HG03575 (cell line): ENCODE measurements at regions not wholly inside any gene's neighbourhood (a gene's known extent, or its start where the extent isn't known, plus 50 kb on each side); places are given as distances from the start of the nearest gene placed in this dataset.
A peak's percentile ranks its signal among the peaks of the same experiment; 100 is the strongest.

Experiments used
- ATAC-seq: cut with Tn5 transposase; IDR thresholded peaks from one replicate; pipeline ENCODE4 v1.9.1; 2021; ENCODE audit not compliant: unreplicated experiment, insufficient number of reproducible peaks, low FRiP score; ENCODE audit errors: extremely low read depth

DNA sequence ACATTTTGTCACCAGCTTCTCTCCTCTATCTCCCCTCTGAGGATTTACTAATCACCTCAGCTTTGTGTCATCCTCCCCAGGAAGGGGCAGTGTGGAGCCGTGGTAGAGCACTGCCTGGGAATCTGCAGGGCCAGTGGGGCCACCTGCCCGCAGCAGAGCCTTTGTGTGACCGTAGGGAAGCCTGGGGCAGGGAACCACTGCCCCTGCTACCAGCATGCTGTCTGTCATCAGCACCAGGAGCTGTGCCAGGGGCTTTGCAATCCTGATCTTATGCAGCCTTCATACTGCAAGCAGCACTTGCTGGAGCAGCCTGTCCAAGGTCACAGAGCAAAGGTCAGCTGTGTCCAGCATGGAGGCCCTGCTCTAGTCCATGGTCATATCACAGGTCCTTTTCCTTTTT, 170.2 kb upstream of the IL12A start:
- no peak for ATAC-seq

- ATAC-seq, result no peak
Measured at GRCh38 chr3:159818997-159819500, 169.6 kb upstream of the IL12A start.

- ATAC-seq, result no peak
Measured at GRCh38 chr3:159819676-159820075, 169.0 kb upstream of the IL12A start.

- no peak for ATAC-seq
Measured at GRCh38 chr3:159821110-159821509, 167.5 kb upstream of the IL12A start.

- no peak for ATAC-seq
Measured at GRCh38 chr3:159821736-159822135, 166.9 kb upstream of the IL12A start.

DNA sequence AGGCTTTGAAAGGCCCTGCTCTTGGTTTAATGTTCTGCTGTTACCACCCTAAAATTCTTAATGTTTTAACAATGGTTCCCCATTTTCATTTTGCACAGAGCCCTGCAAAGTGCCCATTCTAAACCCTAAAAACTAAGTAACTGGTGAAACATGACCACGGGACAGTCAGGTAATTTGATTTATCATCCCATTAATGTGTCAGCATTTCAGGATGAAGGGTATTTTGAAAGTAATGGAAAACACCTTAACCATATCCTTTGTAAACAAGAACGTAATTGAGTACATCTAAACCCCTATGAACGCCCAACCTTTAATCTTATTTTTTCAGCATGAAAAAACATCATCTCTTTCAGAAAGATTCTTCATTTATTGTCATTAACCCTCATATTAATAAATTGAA, 164.9 kb upstream of the IL12A start:
- ATAC-seq, result no peak

DNA sequence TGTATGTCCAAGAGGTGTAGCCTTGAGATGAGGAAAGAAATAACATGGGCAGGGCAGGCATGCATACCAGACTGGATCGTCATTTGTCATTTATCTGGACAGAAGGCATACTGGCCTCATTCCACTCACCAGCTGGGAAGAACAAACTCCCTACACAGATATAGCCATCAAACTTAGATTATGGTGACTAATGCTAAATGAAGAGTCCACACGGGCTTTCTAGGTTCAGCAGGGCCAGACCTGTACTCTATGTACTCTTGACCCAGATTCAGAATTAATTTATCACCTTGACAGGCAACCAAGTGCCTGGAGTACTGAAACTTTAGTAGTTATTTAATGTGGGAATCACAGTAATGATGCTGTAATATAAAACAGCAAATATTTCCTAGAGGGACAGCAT, 164.3 kb upstream of the IL12A start:
- ATAC-seq, result no peak

GRCh38 chr3:159825216-159825854, 163.3 kb upstream of the IL12A start:
- no peak for ATAC-seq

DNA sequence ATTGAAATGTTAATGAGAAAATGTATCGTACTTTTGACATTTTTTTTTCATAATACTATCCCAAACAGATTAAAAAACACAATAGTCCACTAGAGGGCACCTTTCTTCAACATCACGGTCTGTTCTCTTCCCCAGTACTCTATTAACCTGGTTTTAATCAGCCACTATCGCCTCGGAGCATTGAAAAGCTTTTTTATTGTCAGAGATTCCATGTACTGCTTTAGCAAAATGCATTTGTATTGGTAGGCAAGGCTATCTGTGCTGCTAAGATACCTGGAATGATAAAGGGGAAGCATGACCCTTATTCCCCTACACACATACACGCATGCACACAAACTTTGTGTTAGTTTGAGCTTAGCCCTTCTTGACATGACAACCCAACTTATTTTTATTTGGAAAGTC, 160.1 kb upstream of the IL12A start:
- ATAC-seq, result no peak

- ATAC-seq, result no peak
Measured at GRCh38 chr3:159829056-159829455, 159.6 kb upstream of the IL12A start.

GRCh38 chr3:159829539-159830227, 159.0 kb upstream of the IL12A start:
- ATAC-seq, result no peak

GRCh38 chr3:159830523-159831154, 158.0 kb upstream of the IL12A start:
- ATAC-seq, result no peak

- ATAC-seq, result no peak
Measured at GRCh38 chr3:159831466-159831865, 157.2 kb upstream of the IL12A start.

DNA sequence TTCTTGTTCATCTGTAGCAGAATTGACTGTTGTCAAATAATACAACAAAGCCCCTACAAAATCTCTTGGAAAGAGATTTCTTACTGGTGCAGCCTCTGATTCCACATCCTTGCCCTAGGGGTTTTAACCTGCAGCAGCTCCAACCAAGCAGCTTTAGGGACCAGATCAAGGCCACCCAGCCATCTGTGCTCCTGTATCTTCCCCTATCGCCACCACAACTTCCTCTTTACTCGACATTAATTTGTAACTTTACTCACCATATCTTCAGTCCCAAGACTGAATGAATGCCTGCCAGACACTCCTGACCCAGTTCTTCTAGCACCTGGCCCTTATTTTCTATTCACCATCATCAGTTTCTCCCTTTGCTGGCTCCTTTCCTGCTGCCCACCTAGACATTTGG, 156.6 kb upstream of the IL12A start:
- ATAC-seq, result peak; percentile 63

DNA sequence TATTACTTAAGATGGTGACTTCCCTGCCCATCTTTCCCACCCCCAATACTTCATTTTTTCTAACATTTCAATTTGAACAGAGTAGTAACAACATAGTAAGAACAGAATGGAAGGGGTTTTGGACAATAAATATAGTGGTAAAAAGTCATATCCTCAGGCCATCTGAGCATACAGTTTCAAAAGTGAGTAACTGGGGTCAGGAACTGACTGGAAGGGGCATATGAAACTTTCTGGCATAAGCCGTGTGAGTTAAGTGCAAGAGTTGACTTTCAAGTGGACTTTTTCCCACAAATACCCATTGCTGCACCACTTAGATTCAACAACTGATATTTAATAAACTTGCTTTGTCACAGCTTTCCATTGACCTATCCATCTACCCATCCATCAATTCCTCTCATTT, 153.5 kb upstream of the IL12A start:
- ATAC-seq, result no peak

- no peak for ATAC-seq
Measured at GRCh38 chr3:159837725-159838124, 150.9 kb upstream of the IL12A start.

GRCh38 chr3:159838938-159839337, 149.7 kb upstream of the IL12A start:
- no peak for ATAC-seq

DNA sequence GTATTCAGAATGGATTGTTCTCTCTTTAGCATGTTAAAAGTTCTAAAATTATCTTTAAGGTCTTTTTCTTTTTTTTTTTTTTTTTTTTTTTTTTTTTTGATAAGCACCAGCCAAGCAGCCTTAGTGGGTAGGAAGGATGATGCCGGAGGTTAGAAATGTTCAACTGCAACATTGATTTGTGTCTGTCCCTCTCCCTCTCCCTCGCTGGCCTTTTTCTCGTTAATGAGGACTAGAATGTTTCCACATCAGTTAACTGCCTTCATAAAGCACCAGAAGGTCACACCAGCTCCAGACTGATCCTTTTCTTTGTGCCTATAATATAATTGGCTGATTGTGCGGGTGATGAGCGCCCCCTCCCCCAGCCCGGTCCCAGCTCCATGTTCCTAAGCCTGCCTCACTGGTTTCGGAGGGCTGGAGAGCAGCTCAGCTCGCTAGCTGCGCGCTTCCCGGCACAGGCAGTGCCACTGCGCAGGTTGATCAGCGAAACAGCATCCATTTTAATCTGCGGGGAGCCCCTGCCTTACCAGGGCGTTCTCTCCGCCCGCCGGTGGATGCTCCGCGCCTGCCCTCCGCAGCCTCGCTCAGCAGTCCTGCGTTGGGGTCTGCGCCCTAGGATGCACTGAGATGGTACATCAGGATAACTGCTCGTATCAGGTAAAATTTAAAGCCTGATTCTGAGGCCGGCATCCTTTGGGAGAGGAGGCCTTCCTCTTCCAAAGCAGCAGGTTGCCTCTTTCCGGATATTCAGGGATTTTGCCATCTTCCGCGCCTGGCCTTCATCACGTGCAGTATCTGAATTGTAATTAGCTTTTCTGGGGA, 148.9 kb upstream of the IL12A start, which contains the start of gene SCHIP1:
Gene SCHIP1, plus strand, starts transcription at position 301 of the 819 bp plus-strand sequence.
- ATAC-seq, result no peak

DNA sequence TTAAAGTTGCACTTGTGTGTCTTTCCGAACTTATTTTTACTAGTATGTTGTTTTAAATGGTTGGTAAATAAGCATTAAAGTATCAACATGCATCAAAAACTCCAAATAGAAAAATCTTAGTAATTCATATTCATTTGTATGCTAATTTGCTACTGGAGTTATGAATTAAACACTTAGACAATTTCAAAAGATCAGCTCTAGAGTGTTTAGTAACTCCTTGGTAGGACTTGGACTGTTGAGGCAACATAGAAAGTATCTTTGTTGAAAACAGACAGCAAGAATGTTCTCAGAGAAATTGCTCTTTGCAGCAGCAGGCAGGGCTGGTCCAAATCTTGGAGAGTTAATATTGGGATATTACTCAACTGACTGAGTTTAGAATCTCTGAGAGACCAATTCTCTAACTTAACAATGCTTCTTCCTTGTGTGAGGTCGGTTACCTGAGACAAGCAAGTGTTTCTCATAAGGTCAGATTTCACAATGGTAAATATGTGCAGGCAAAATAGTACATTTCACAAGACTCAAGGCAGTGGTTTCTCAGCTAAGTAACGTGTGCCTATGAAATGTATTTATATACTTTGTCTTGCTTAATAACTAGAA, 147.8 kb upstream of the IL12A start:
- ATAC-seq, result no peak
